ENCODE measurements at regions not wholly inside any gene's neighbourhood (a gene's known extent, or its start where the extent isn't known, plus 50 kb on each side); places are given as distances from the start of the nearest gene placed in this dataset.

DNA sequence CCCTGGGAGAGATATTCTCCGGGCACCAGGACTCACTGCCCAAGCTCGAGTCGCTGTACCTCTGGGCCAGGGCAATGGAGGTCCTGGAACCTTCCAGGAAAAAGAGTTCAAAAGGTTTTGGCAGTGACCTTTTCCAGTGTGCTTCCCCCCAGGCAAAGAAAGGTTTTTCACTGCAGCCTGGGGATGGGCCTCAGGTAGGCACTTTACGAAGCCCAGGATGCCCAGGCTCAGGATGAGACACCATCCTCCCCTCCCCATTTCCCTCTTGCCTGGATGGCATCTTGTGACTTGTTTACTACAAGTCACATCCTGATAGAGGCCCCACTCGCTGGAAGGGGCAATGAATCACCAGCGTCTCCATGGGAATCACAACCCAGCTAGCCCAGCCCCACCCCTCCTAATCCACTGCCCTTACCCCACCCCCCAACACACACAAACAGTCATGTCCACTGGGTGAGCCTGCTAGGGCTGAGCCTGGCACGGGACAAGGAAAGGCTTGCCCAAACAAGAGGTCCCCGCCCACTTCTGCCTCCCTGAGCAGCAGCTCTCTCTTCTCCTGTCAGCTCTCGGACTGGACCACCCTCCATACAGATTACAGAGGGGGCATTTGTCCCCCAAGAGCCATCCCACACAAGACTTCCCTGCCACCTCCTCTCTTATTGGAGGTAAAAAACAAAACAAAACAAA is 93.8 kb upstream of the SMNDC1 start:
- no peak for DNase-seq (ENCODE audit: low spot score)

DNA sequence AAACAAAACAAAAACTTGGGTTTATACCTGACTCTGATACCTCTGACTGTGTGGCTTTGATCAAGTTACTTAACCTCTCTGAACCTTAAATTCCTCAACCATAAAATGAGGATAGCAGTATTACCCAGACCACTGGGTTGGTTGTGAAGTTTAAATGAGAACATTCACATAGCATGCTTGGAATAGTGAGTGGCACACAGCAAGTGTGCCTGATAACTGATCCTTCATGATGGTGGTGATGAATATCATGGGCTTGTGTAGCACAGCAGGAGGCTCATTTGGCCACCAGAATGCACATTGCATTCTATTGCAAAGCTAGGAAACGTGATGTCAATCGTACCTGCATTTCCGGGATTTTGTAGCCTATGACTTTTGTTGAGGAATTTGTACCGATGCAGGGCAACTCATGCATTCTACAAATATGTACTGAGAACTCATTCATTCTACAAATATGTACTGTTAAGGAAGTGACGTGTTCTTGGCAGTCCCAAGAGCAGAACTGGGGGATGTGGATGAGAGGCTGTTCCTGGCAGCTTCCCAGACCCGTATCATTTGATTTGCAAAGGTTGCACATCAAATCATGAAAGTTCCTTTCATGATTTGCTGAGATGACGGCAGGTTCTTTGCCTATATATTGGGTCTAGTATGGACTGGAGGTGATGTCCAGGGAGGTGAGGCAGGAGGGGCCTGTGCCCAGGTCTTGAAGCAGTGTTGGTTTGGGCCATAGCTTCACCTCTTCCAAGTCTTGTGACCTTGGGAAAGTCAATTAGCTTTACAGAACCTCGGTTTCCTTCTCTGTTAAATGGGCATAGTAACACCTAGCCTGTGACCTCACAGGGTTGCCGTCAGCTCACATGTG is 94.6 kb upstream of the SMNDC1 start:
- no peak for DNase-seq (ENCODE audit: low spot score)

DNA sequence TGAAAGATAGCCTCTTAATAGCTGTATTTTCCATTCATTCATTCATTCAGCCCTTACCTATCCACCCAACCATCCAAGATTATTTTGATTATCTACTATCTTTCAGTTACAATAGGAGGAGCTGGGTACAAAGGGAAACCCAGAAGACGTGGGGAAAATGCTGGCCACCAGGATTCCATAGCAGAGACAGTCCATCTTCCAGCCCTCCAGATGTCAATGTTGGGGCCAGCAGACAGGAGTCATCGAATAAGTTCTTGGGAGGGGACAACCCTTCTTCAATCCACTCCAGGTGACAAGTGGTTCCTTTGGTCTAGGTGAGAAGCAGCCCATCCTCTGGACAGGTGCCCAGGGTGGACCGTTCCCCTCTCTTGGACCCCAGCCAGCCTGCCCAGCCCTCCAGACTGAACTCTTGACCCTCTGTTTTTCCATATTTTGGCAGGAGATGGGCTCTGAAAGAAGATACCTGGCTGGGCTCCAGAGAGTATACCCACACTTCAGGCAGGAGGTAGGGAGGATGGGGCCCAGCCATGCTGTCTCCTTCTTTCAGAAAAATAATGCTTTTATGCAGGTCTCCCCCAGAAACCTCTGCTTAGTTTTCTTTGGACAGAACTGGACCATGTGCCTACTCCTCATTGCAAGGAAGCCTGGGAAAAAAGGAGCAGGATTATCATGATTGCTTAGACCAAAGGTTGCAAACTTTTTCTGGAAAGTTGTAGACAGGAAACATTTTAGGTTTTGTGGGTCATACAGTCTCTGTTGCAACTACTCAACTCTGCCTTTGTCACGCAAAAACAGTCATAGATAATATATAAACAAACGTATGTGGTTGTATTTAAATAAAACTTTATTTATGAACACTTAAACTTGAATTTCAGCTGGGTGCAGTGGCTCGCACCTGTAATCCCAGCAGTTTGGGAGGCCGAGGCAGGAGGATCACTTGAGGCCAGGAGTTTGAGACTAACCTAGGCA is 95.5 kb upstream of the SMNDC1 start:
- DNase-seq (ENCODE audit: low spot score) = no peak

DNA sequence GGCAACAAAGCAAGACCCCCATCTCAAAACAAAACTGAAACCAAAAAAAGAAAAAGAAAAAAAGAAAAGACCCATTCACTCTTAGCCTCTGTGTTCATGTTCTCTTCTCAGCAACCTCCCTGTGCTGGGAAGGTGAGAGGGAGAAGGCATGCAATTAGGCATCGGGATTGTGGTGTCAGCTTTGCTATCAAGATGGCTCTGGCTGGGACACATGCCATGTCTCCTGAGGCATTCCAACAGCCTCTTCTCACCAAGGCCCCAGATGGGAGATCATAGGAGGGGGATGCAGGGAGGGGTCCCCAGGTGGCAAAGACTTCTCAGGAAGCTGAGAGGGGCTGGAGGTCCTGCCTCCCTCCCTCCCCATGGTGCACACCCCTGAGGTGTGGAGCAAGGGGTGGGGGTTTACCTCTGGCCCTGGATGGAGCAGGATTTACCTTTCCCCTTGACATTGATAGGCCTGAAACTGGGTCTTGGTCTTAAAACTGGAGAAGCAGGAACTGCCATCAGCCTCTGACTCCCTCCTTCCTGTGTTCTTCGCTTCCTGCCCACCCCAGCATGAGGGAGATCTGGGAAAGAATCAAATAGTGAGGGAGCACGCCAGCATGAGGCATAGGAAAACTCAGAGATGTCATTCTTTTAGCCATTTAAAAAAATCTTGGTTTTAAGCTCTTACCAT is 96.2 kb upstream of the DUSP5 start:
- DNase-seq (ENCODE audit: low spot score) = no peak

DNA sequence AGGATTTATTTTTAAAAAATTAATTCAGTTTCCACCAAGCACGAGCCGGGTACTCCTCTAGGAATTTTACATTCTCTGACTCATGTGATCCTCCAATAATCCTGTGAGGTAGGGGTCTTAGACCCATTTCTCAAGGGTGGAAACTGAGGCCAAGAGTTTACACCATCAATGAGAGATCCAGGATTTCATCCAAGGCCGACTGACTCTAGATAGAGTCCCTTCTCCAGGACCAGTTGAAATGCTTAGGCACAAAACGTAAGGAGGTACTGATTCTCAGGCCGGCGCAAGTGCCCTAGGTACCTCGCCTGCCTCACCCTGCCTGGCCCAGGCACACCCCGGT is 95.7 kb upstream of the DUSP5 start:
- DNase-seq (ENCODE audit: low spot score) = no peak

DNA sequence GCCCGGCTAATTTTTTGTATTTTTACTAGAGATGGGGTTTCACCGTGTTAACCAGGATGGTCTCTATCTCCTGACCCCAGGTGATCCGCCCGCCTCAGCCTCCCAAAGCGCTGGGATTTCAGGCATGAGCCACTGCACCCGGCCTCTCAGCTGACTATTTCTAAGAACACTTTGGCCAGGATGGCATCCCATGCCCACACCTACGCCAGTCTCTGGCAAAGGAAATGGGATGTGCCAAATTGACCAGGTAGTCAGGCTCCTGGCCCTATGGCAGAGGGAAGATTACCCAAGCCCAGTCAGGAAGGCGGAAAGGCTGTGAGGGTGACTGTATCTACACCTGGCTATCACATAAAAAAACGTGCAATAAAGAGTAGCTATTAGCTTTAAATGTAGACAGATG is 94.1 kb upstream of the DUSP5 start:
- DNase-seq (ENCODE audit: low spot score) = no peak

DNA sequence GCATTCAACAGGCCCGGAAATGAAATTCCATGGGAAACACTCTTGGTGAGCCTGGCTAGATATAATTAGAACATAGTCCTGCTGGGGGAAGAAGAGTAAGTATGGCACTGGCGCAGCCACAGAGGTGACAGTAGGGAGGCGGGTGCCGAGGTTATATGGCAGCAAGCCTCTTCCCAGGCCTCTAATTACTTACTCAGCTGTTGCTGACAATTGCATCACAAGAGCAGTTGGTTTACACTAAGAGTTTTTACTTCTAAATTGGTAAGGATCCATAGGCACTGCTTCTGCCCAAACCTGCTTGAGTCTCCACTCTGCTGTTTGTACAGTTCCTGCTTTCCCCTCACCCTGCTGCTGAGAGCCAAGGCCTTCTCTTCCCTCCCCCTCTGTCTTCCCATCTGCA is 93.3 kb upstream of the DUSP5 start:
- peak; percentile 89 for DNase-seq (ENCODE audit: low spot score)

DNA sequence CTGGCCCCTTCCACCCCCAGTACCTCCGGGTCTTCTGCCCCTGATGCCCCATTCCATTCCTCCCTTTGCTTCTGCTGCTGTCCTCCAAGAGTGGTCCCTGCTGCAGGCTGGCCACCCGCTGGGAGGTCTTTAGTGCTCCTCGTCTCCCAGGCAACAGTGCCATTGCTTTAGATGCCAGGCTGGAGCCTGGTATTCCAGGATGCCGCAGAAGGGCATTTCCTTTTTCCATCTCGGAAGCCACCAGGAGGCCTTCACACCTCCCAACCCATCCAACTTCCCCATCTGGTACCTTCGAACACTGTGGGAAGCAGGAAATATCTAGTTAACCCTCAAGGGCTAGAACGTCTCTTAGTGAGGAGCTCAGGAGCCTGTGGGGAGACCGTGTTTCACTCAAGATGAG is 92.9 kb upstream of the DUSP5 start:
- DNase-seq (ENCODE audit: low spot score) = peak; percentile 96

DNA sequence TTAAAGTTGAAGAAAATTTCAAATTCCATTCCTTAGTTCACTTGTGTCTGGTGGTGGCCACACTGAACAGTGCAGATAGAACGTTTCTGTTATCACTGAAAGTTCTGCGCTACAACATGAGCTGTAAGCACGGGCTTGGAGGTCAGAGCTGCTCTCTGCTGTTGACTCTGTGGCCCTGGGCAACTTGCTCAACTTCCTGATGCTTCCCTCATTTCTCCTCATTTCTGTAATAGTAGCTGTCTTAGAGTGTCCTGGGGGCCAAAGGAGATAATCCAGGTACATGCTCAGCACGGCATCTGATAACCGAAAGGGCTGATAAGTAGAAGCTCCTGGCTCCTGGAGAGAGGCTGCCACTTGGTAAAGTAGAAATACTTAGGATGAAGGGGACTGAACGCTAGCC is 92.3 kb upstream of the DUSP5 start:
- no peak for DNase-seq (ENCODE audit: low spot score)

DNA sequence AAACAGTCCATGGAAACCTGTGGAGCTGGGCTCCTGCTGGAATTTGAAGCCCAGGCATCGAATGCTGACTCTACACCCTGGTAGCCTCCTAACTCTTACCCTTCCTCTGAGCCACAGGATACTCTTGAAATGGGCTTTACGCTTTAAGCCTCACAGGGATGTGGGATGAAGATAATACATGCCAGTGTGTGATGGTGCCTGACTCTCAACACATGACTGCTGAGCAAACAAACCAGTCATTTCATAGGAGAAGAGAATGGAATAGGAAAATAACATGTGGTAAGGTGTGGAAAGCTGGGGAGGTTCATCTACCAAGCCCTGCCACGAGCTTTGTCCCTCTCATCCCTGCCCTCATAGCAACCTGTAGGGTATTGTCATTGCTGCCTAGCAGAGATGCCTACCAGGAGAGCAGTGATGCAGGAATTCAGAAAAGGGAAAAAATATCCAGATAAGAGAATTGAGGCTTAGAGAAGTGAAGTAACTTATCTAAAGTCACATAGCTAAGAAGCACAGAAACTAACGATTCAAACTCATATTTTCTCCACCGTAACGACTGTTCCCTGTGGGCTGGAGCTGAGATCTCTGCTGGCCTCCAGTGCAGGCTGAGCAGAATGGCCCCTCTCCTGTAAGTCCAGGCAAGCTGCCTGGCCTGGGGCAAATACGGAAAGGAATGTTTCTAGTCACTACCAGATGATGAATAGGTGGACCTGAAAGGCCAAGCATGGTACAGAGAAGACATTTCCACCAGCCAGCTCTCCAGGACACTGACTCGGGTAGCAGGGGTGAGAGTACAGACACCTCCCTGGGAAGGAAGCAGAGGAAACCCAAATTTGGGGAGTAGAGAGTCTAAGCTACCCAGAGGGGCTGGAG is 90.2 kb upstream of the DUSP5 start:
- no peak for DNase-seq (ENCODE audit: low spot score)

DNA sequence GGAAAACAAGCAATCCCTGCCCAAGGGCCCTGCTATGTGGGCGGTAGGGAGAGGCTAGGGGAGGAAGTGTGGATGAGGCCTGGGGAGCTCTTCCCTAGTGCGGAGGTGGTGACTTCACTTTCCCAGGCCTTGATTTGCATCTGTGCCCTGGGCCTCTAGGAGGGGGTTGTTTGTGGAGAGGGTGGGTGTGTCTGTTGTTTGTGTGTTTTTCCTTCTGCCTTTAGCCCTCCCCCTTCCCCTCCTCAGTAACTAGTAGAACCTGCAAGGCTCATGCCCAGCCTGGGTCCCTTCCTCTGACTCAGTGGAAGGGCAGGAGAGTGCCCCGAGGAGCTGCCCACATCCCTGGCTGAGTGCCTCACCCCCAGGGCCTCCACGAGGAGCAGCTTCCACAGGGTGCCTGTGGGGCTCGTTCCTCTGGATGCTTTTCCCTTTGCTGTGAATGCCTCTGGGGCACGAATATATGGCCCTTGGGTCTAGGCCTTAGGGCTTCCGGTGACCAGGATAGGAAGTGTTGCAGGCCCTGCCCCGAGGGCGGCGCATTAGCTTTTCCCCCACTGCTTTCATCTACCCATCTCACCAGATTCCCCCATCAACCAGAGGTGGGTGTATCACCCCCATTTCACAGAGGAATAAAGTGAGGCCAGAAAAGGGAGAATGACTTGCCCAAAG is 89.4 kb upstream of the DUSP5 start:
- DNase-seq (ENCODE audit: low spot score) = no peak

DNA sequence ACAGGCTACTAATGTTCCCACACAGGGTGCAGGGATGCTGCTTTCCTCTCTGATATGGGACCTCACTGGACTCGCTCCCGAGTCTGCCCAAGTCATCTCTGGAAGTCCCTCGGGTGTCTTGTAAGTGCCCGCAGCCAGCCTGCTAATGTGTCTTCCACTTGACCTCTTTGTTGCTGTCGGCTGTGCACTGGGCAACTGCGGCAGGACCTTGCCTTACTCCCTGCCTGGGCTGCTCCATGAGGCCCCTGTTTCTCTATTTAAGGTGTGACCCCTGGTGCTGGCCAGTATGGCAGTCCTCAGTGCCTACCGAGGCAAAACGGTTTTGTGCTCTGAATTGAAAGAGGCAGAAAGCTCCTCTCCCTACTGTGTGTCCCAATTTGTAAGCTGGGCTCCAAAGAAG is 88.8 kb upstream of the DUSP5 start:
- no peak for DNase-seq (ENCODE audit: low spot score)

DNA sequence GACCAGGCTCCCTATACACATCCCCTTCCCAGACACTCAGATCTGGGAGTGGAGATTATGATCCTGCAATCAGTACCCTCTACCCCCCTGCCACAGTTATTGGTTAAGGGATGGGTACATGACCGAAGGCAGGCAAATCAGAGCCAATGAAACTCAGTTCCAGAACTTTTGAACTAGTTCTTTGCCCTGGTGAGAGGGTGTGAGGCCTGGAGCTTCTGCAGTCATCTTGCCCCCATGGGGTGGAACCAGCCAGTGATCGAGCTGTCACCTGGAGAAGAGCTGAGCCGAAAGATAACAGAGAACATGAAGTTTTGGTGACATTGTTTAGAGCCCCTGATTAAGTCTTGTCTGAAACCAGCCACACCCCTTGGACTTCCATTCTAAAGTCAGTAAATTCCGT is 88.2 kb upstream of the DUSP5 start:
- no peak for DNase-seq (ENCODE audit: low spot score)

DNA sequence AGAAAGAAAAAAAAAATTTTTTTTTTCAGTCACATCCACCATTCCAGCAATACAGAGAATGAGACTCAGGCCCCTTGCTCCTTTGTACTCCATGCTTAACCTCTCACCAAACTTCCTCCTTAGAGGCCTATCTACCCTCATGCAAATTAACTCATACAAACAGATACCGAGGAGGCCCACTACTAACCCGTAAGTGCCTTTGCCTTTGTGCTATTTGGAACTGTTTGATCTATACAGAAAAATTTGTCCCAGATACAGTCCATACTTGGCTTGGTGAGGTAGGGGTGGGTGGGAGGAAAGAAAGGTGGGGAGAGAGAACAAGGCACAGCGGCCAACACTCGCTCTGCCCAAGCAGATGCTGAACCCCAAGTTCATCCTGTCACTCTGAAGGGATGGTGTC is 87.8 kb upstream of the DUSP5 start:
- no peak for DNase-seq (ENCODE audit: low spot score)

DNA sequence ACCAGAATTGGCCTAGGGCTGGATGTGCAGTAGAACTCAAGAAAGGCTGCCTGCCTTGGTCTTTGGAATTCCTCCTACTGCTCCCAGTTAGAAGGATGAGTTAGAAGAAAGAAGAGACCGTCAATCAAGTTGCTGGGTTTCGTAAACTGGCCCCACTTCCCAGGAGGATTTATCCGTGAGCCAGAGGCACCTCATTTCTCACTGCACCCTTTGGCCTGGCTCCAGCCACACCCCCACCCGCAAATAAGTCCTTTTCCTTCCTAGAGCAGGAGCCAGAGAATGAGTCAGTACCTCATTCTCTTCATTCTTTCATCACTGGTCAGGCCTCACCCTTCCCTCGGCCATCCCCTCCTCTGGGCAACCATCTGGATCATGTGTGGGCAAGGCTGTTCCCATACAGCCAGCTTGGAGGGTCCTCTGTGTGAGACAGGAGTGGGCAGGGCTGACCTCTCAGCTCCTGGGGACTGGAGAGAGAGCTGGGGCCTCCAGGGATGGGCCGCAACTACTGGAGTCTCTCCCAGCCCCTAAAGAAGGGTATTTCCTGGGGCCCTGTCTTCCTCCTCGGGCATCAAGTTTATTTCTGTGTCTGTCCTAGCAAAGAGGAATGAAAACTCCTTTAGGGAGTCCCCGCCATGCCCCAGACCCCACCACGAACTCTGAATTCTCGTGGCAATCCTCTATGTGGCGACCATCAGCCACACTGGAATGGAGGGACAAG is 87.2 kb upstream of the DUSP5 start:
- no peak for DNase-seq (ENCODE audit: low spot score)

DNA sequence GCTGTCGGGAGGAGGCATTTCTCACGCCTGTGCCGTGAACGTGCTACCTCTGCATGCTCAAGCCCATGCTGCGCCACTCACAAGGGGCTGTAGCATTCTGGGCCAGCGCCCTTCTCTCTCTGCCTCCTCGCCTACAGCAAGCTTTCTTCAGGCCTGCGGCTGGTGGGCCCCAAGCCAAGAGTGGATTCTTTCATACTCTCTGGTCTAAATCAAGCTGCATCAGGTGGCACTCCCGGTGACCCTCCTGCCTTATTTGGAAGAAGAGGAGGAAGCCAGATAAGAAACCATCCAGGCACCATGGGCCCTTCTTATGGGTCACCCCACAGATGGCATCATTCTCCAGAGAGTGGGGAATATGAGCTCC is 86.7 kb upstream of the DUSP5 start:
- DNase-seq (ENCODE audit: low spot score) = no peak

DNA sequence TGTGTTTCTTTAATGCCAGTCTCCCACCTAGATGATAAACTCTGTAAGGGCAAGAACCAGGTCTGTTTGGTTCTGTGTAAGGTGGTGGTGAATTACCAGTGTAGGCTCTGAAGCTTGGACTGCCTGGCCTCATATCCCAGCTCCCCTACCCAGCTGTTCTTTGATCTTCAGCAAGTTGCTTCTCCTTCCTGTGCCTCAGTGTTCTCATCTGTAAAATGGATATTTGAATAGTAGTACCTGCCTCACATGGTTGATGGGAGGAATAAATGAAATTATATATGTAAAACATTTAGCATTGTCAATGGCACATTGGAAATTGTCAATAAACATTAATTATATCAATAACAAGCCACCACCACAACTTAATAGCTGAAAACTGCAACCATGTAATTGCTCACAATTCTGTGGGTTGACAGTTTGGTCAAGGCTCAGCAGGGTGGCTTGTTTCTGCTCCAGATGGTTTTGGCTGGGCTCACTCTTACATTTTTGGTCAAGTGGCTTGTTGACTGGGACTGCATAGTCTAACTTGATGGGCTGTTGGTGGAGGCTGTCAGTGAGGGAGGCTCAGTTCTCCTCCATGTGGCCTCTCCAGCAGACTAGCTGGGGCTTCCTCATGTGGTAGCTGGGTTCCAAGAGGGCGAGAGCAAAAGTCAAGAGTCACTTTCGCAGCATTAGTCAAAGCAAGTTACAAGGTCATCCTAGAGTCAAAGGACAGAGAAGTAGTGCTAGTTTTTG is 84.5 kb upstream of the DUSP5 start:
- DNase-seq (ENCODE audit: low spot score) = no peak

DNA sequence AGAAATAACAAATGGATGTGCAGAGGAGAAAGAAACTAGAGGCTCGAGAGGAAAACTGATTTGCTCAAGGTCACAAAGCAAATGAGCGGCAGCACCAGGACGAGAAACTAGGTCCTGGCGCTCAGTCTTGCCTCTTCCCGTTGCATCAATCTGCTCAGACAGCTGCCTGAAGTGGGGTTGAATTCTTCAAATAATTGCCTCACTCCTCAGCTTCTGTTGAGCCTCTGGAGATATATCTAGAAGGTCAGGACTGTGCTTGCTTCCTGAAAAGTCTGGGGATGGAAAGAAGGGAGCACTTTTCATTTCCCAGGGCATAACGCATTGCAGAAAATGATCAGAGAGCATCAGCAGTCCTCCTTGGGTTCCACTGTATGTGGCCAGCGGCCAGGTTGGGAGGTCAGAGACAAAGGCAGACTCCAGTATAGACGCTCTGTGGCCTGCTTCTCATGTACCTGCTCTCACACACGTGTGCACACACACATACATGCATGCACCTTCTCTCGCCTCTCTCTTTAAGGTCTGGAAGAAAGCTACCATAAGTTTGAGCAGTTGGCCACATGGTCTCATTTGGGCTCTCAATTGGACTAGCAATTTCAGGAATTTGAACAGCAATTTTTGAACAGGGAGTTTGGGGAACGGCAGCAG is 83.7 kb upstream of the DUSP5 start:
- no peak for DNase-seq (ENCODE audit: low spot score)
